Posterior vena cava (tissue), 2 donors: ENCODE measurements at regions not wholly inside any gene's neighbourhood (a gene's known extent, or its start where the extent isn't known, plus 50 kb on each side); places are given as distances from the start of the nearest gene placed in this dataset.
A peak's percentile ranks its signal among the peaks of the same experiment; 100 is the strongest.
"Not testable (repeated sequence)": the region's sequence is repeated elsewhere in the genome, so short reads cannot be mapped to it uniquely, and the experiment has no call there.

Source experiments
- DNase-seq: peaks from one replicate; pipeline ENCODE4 v3.0.0-alpha.2; 2020; ENCODE audit warnings: low spot score
- intact Hi-C, 2 donors: fragments of 100-400 bp; cut with DNase I; formaldehyde crosslinking; loops; one replicate each; pipeline versions ENCODE4 v1.14.1 to v1.14.2; 2022 to 2023
- donor health status: DM: yes; HTN: yes; CAD: no.
- donor health status: DM: yes; HTN: yes; CAD: no.

DNA sequence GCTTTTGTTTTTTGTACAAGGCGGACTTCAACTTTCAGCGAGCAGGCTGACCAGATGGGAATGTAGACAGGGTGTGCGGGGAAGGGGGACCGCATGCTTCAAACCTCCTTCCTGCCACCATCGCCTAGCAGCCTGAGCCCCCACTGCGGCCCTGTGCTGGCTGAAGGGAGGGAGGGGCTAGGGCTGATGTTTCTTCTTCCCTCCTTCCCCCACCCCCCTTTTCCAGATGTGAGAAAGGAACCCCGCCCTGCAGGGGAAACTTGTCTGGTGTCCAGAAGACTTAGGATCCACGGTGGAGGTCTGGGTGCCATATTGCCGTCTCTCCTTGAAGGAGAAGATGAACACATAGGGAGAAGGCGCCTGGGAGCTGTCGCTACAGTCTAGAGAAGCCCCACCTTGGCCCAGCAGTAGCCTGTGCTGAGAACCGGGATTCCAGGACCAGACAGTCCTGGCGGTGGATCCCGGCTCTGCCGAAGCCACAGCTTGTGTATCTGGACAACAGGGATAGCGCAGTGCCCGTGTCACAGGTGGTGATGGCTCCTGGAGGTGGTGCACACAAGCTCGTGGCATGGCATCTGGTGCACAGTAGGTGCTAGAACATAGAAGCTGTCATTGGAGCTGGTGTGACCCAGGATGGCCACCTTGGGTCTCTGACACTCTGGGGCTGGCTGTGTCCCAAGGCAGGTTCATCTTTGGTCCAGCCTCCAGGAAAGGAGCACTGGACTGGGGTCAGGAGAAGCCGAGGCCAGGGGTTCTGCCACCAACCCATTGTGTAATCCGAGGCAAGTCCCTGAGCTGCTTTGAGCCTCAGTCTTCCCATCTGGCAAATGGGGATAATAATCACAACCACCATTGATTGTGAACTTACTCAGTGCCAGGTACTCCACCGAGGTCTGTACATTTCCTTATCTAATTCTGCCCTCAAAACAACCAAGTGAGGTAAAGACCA, 205.6 kb downstream of the C9orf50 start:
- intact Hi-C loops: loop anchor here (5.0 to 10.0 kb wide), 2 partner anchors 60 to 273 kb away; no protein-coding TSS in a partner anchor
- no peak for DNase-seq

DNA sequence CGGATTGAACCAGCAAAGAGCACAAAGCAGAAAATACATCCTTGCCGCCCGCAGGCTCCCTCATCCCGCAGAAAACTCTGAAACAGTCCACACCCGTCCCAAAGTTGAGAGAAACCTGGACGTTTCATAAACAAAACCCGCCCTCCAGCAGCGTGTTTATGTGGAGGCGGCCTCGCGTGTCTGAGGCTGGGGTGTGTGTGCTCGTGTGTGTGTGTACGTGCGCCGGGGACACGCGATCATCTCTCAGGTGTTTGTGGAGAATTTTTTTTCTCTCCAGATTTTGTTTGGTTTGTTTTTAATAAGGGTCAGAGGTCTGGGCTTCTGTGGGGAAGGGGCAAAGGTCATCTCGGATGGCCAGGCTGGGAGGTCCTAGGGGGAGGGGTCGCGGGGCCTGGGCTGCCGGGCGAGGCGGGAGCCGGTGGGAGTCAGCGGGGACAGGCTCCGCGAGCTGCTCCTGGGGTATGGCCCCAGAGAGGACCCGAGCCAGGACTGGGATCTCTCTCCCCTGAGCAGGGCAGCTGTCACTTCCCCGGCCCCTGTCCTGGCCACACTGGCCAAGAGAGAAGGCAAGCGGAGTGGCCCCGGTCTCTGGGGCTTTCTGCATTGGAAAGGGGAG, 206.4 kb downstream of the C9orf50 start:
- DNase-seq: no peak
- intact Hi-C loops: loop anchor here (5.0 to 10.0 kb wide), 2 partner anchors 60 to 272 kb away; no protein-coding TSS in a partner anchor

DNA sequence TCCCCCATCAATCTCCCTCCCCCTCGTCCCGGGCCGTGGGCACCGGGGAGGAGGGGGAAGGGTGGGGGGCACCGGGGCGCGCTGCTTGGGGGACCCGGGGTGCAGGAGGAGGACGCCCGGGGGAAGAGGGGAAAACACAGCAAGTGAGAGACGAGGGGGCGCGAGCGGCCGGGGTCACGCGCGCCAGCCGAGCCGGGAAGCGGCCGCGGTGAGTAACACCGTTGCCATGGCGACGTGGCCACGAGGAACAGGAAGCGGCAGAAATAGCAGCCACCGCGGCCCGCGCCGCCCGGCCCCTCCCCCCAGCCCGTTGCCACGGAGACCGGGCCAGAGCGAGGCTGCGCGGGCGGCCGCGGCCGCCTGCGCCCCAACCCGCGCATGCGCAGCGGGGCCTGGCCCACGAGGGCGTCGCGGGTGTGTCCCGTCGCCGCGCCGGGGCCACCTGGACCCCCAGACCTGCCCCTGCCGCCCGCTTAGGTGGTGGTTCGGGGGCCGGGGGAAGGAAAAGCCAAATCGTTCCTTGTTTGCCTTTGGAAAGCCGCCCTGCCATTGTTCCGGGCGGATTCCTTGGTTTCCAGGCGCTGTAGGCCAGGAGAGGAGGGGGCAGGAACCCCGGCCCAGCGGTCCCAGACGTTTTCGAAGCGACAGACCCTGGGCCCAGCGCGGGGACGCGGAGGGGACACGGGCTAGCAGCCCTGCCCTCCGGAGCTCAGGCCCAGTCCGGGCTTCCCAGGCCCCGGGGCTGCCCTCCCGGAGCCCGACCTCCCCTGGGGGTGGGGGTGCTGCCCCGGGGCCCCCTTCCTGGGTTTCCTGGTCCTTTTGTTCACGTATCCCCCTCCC, 207.1 kb downstream of the C9orf50 start:
- DNase-seq: peak; percentile 100
- intact Hi-C loops: loop anchor here (5.0 to 10.0 kb wide), 2 partner anchors 61 to 271 kb away; no protein-coding TSS in a partner anchor

DNA sequence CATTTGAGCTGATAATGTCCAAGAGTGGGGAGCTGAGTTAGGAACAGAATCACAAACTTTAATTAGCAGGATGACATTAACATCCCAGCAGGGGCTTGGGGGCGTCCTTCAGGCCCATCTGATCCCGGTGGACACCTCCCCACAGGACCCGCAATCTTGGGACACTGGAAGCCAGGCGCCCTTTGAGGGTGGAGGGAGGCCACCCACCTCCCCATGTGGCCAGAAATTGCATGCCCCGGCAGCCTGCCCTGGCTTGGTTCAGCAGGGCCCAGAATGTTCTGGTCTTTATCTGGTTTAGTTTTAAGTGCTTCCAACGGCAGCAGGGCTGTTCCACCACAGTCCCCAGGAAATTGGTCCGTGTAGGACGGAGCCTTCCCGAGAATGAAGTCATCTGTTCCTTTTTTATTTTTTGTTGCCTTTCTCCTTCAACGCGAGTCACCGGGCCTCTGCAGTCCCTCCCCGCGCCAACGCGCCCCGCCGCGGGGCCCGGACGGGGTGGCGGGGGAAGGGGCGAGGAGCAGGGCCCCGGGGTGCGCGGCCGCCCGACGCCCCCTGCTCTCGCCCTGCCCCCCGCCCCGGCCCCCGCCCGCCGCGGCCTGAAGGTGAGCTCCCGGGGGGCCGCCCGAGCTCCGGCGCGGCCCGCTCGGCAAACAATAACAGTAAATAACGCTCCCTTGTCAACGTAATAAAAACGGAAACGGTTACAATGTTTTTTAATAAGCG, 207.9 kb downstream of the C9orf50 start:
- peak; percentile 89 for DNase-seq
- intact Hi-C loops: loop anchor here (5.0 to 10.0 kb wide), 2 partner anchors 62 to 271 kb away; no protein-coding TSS in a partner anchor

DNA sequence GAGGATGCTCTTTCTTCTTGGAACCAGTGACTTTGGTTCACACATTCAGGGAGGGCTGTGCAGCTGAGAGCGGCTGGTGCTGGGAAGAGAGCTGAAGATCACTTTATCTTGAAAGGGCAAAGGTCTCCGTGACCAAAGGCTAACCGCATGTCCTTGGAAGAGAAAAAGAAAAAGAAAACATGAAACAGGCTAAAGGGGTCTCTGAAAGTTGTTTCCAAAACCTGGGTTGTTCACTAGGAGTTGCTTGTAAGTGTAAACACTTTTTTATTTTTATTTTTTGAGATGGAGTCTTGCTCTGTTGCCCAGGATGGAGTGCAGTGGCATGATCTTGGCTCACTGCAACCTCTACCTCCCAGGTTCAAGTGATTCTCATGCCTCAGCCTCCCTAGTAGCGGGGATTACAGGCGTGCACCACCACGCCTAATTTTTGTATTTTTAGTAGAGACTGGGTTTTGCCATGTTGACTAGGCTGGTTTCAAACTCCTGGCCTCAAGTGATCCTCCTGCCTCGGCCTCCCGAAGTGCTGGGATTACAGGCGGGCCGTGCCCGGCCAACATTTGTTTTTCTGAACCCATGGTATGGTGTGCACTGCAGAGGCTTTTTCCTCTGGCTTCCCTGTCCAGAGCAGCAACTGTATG, 208.6 kb downstream of the C9orf50 start:
- not testable (repeated sequence) for DNase-seq

DNA sequence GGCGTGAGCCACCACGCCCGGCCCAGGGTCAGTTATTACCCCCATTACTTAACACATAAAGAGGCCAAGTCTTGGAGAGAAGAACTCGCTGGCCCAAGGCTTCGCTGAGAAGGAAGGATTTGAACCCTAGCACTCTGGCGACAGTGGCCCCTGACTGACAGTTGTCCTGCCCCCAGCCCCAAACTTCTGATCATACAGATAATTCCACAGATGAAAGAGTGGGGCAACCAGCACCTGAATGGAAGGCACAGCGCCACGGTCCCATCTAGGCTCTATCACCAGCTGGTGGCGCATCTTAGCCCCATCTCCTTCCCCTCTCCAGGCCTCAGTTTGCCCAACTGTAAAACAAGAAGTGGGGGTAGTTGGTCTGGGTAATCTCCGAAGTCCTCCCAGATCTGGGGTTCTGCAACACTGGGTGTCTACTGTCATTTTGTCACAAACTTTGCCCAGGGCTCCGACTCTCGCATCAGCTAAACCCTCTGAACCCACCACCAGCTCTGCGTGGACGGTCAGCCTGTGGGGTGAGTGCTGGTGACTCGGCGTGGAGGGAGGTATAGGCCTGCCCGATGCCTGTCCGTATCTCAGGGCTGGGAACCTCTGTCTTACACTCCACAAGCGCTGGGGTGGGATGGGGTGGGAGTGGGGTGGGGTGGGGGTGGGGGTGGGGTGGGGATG, 209.3 kb downstream of the C9orf50 start:
- DNase-seq: no peak
- intact Hi-C loops: loop anchor here (5.0 to 10.0 kb wide), 2 partner anchors 63 to 269 kb away; no protein-coding TSS in a partner anchor

More for the DNA sequence above, 208.6 kb downstream of the C9orf50 start:
- intact Hi-C loops: loop anchor here (5.0 to 10.0 kb wide), 2 partner anchors 63 to 270 kb away; no protein-coding TSS in a partner anchor

DNA sequence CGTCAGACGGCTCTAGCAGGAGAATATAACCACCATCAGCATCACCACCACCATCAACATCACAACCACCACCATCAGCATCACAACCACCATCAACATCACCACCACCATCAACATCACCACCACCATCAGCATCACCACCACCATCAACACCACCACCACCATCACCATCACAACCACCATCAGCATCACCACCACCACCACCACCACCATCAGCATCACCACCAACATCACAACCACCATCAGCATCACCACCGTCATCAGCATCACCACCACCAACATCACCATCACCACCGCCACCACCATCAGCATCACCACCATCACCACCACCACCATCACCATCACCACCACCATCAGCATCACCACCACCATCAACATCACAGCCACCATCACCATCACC, 210.7 kb downstream of the C9orf50 start:
- no peak for DNase-seq
- intact Hi-C loops: loop anchor here (5.0 to 10.0 kb wide), 2 partner anchors 65 to 268 kb away; no protein-coding TSS in a partner anchor

DNA sequence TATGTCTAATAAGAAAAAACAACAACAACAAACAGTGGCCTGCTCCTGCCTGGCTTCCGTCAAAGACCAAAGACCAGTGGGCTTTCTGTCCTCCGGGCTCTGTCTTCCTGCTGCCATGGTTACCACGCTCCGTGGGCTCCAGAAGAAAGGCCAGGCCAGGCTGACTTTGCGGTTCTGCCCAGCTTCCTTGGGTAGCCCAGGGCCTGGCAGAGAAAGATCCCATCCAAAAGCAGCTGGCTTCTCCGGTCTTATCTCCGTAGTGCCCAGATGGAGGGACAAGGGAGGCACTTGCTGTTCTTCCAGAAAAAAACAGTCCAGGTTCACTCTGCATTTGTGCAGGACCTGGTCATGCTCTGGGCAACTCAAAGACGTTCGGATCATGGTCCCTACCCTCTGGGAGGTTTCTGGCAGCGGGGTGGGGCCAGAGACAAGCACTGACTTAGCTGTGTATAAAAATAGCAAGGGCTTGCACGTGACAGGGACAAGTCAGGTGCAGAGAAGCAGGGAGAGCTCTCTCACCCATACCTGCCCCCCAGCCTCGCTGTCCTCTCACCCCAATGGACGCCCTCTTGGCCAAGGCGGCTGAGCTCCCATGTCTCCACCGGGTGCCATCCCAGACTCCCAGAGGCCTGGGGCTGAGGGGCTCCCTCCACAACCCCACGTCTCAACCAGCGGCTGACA, 212.2 kb downstream of the C9orf50 start:
- intact Hi-C loops: no loop called here
- DNase-seq: no peak

DNA sequence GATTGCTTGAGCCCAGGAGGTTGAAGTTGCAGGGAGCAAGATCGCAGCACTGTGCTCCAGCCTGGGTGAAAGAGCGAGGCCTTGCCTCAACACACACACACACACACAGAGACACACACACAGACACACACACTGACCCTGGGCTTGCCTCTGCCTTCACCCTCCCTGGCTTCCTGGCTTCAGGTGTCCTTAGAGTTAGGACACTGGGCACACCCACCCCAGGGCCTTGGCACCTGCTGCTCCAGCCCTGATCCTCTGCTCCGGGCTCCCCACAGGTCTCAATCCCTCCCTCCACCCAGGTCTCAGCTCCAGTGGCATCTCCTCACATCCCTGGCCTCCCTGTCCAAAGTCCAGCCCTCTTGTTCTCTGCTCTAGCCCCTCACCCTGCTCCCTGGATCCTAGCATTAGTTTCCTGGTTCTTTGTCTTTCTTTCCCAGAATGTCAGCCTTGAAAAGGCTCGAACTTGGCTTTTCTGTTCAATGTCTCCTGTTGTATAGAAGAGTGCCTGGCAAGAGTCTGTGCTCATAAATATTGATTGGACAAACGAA, 212.9 kb downstream of the C9orf50 start:
- intact Hi-C loops: no loop called here
- DNase-seq: no peak

DNA sequence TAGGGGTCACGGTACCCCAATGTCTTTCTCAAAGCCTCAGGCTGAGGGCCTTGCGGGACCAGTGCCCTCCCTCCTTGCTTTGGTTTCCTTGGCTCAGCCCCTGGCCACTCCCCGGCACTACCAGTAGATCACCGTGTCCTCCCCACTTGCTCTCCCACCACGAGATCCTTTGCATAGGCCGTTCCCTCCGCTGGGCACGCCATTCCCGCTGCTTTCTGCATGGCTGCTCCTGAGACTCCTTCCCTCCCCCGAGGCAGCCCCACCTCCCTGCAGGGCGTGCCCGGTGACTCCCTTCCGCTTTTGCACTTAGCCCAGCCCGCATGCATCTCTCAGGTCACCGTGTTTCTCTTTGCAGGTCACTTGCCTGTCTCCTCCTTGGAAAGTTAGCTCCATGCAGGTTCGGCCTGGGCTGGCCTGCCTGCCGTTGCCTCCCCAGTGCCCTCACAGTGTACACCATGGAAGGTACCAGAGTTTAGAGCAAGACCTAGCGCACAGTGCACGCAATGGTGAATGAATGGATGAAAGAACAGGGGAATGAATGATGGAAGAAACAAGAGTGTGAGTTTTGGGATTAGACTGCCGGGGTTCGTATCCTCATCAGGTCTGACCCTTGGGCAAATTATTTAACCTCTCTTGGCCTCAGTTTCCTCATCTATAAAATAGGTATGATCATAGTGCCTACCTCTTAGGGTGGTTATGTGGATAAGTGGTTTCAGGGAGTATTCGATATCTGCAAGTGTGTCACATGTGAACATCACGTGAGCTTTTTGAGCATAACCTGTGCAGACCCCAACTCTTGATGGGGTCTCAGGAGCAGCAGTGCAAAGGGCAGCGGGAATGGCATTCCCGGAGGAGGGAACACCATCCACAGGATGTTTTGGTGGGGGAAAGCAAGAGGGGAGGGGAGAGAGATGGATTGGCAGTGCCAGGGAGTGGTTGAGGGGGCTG, 214.3 kb downstream of the C9orf50 start:
- no peak for DNase-seq
- intact Hi-C loops: no loop called here

DNA sequence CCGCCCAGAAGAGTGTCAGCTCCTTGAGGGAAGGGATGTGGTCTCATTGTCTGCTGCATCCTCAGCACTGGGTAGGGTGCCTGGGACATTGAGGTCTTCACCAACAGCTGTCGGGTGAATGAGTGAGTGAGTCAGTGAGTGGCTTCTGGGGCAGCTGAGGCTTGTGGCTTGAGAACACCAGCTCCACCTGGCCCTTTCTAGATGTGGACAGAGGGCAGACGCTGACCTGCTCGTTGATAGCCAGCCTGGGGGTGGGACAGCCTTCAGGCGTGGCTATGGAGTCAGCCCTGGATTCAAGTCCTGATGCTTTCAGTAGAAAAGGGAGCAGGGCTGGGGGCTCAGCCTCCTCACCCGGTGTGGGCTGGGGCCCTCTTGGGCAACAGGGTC, 215.1 kb downstream of the C9orf50 start:
- DNase-seq: no peak
- intact Hi-C loops: no loop called here

DNA sequence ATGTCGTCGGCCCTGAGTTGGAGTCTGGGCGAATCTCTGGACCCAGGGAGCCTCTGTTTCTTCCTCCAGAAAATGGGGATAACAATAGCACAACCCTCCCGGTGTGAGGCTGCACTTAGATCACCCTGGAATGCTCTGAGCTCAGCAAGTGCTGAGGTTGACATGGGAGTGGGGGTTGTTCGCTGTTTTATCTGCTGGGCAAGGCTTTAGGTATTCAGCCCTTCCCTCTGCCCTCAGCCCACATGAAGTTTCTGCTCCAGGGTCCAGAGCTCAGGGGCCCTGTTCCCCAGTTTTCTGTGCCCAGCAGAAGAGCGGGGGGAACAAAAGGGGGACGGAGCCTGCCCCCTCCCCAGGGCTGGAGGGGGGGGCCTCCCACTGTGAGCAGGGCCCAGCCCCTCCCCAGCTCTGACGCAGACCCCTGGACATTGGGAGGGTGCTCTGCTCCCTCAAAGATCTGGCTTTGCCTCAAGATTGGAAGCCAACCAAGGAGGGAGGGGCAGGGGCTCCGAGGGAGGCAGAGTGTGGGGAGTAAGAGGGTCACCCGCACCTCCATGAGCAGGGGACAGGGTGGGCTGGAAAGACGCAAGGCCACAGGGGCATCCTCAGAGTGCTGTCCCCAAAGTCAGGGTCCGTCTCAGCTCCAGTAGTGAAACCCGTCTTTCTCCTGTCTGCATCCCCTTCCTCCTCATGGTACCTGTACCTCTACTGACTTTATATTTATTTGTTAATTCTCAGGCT, 215.6 kb downstream of the C9orf50 start:
- DNase-seq: no peak
- intact Hi-C loops: no loop called here

DNA sequence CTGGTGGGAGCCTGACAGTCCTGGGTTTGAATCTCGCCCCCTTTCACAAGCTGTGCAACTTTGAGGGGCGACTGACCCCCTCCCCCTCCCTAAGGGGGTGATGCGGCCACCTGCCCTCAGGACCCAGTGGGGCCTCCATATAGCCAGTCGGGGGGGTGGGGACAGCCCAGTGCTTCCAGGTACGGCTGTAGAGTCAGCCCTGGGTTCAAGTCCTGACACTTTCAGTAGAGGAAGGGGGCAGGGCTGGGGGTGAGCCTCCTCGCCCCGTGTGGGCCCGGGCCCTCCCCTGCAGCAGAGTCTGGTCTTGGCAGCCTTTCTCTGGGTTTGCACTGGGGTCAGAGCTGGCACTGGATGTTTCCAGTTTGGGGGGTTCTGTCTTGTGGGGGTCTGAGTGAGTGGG, 216.3 kb downstream of the C9orf50 start:
- DNase-seq: no peak
- intact Hi-C loops: no loop called here

DNA sequence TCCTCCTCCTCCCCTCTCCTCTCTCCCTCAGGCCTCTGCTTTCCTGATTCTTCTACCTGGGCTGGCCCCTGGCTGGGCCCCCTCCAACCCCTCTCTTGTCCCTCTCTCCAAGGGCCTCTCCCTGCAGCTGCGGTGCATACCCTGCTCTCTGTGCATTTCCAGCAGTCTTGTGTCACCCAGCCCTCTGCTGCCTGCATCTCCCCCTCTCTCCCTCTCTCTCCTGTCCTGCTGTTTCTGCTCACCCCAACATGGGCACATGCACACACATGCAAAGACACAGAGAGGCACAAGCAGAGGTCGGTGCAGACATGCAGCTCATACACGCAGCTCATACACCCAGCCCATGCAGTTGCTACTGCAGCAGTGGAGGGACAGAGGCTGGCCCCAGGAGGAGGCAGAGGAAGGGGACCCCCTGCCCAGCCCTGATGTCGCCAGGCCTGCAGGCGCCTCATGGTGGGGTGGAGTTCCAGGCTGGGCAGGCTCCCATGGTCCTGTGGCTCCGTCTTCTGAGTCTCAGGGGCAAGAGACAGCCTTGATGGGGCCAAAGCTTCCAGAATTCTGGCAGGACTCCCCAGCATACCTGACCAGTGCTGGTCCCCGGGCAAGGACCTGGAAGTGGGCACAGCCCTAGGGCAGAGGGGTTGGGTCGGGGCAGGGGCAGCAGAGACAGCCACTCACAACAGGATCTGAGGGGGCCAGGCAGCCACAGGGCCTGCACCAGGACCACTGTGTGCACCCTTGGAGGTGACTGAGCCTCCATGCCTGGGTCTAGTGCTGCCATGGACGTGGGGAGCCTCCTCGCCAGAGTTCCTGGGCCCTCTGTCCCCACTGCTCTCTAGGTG, 216.9 kb downstream of the C9orf50 start:
- DNase-seq: no peak
- intact Hi-C loops: no loop called here
